ENCODE measurements at regions not wholly inside any gene's neighbourhood (a gene's known extent, or its start where the extent isn't known, plus 50 kb on each side); places are given as distances from the start of the nearest gene placed in this dataset.
"Not testable (repeated sequence)": the region's sequence is repeated elsewhere in the genome, so short reads cannot be mapped to it uniquely, and the experiment has no call there.

DNA sequence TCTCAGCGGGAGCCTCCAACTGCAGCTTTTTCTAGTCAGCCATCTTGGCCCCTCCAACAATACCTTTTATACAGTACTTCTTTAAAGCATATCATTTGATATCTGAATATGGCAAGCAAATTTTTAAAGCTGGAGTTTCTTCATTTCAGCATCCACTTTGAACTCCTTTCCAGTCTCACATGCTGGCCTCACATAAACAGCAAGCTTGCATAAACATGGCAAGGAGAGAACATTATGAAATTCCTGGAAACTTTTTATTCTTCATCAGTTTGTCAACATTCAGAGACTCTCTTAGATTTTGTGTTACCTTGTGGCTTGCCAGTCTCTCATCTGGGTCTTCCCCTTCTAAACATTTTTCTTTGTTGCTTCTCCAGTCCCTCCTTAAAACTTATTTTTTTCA, 745.3 kb downstream of the NR2F1-AS1 start:
- H2AFZ ChIP-seq (ENCODE audit: low read depth, low read length), result no peak overlapping the region
- no peaks in the 10 kb centered on the region for H3K79me2 ChIP-seq (ENCODE audit: control insufficient read depth, insufficient read depth, low read length)
- no peak overlapping the region for H3K4me2 ChIP-seq (ENCODE audit: insufficient read depth, low read length)
- TF ChIP-seq POLR2AphosphoS5 (IDR thresholded peaks at IDR 0.05; ENCODE audit: insufficient read depth, low read depth, low read length) (no peak), MYC (IDR thresholded peaks at IDR 0.05; ENCODE audit: low read depth, low read length) (no peak), GATA2 (IDR thresholded peaks at IDR 0.05; ENCODE audit: insufficient read depth, insufficient read length, low read depth, low read length) (no peak), FOS (IDR thresholded peaks at IDR 0.05; ENCODE audit: borderline replicate concordance, insufficient read depth, low read length) (no peak), POLR2A (IDR thresholded peaks at IDR 0.05; ENCODE audit: low read depth, low read length) (no peak), EZH2 (IDR thresholded peaks at IDR 0.05; ENCODE audit: borderline replicate concordance, low read depth, low read length, severe bottlenecking) (no peak), JUN (IDR thresholded peaks at IDR 0.05; ENCODE audit: borderline replicate concordance, insufficient read depth, insufficient read length, low read depth) (no peak)
- TF ChIP-seq, protein P1, sequence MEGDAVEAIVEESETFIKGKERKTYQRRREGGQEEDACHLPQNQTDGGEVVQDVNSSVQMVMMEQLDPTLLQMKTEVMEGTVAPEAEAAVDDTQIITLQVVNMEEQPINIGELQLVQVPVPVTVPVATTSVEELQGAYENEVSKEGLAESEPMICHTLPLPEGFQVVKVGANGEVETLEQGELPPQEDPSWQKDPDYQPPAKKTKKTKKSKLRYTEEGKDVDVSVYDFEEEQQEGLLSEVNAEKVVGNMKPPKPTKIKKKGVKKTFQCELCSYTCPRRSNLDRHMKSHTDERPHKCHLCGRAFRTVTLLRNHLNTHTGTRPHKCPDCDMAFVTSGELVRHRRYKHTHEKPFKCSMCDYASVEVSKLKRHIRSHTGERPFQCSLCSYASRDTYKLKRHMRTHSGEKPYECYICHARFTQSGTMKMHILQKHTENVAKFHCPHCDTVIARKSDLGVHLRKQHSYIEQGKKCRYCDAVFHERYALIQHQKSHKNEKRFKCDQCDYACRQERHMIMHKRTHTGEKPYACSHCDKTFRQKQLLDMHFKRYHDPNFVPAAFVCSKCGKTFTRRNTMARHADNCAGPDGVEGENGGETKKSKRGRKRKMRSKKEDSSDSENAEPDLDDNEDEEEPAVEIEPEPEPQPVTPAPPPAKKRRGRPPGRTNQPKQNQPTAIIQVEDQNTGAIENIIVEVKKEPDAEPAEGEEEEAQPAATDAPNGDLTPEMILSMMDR (IDR thresholded peaks at IDR 0.05; ENCODE audit: extremely low read depth in 1 of 2, insufficient read depth in 1 of 2, low read depth in 1 of 2, low read length in 2 of 2), result no peak
- CTCF ChIA-PET, result interaction anchor here (1.1 kb wide), 1 partner anchor 7 kb away, joined by 3 read pairs; no protein-coding TSS in a partner anchor
- FAIRE-seq, result no peak
- H3K9me1 ChIP-seq (replicated peaks; ENCODE audit: control insufficient read depth, extremely low read depth, insufficient read depth, low read length), result no peaks in the 10 kb centered on the region
- no peak overlapping the region for H3K9ac ChIP-seq (replicated peaks; ENCODE audit: extremely low read depth, insufficient read depth, low read length)
- H3K27ac ChIP-seq (ENCODE audit: insufficient read depth, low read depth, low read length), result no peak overlapping the region
- dilution Hi-C loops (cut with MboI; ENCODE audit: extremely low pct_ligation_motif_present, low sequenced_read_pairs), result no loop called here
- H3K9me3 ChIP-seq (replicated peaks; ENCODE audit: control insufficient read depth, insufficient read depth, low read length), result no peaks in the 10 kb centered on the region
- intact Hi-C loops (cut with micrococcal nuclease), result no loop called here
- BruUV-seq (replicated peaks), result no TSS peak
- no peaks in the 10 kb centered on the region for H4K20me1 ChIP-seq (replicated peaks; ENCODE audit: control insufficient read depth, extremely low read depth, insufficient read depth, low read length)
- H3K36me3 ChIP-seq (ENCODE audit: control insufficient read depth in 2 of 2, extremely low read depth in 1 of 2, insufficient read depth in 2 of 2, low read length in 2 of 2), result no peaks in the 10 kb centered on the region
- POLR2A ChIA-PET, result no interaction called here
- H3K4me3 ChIP-seq (replicated peaks in 1 of 3; ENCODE audit: insufficient read depth in 1 of 3, low read depth in 1 of 3, low read length in 3 of 3), result no peak overlapping the region
- DNase-seq (ENCODE audit: low read depth, low spot score), result no peak
- H3K27me3 ChIP-seq (ENCODE audit: control insufficient read depth in 2 of 2, insufficient read depth in 2 of 2, low read length in 2 of 2), result peaks cover 0 to 1% of the 10 kb centered on the region in 2 experiments
- H3K4me1 ChIP-seq (ENCODE audit: control insufficient read depth, extremely low read depth, insufficient read depth, low read length), result no peaks in the 10 kb centered on the region

DNA sequence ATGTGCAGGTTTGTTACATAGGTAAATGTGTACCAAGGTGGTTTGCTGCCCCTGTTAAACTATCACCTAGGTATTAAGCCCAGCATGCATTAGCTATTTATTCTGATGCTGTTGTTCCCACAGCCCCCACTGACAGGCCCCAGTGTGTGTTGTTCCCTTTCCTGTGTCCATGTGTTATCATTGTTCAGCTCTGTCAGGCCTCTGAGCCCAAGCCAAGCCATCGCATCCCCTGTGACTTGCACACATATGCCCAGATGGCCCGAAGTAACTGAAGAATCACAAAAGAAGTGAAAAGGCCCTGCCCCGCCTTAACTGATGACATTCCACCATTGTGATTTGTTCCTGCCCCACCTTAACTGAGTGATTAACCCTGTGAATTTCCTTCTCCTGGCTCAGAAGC, 757.5 kb downstream of the NR2F1-AS1 start:
- CTCF ChIA-PET; H3K4me1 ChIP-seq (ENCODE audit: control insufficient read depth, extremely low read depth, insufficient read depth, low read length); H3K36me3 ChIP-seq (ENCODE audit: control insufficient read depth in 2 of 2, extremely low read depth in 1 of 2, insufficient read depth in 2 of 2, low read length in 2 of 2); H3K9me1 ChIP-seq (replicated peaks; ENCODE audit: control insufficient read depth, extremely low read depth, insufficient read depth, low read length); H3K9ac ChIP-seq (replicated peaks; ENCODE audit: extremely low read depth, insufficient read depth, low read length); FAIRE-seq; H3K27me3 ChIP-seq (ENCODE audit: control insufficient read depth in 2 of 2, insufficient read depth in 2 of 2, low read length in 2 of 2); H4K20me1 ChIP-seq (replicated peaks; ENCODE audit: control insufficient read depth, extremely low read depth, insufficient read depth, low read length); POLR2A ChIA-PET; H3K9me3 ChIP-seq (replicated peaks; ENCODE audit: control insufficient read depth, insufficient read depth, low read length); H3K4me2 ChIP-seq (ENCODE audit: insufficient read depth, low read length); DNase-seq (ENCODE audit: low read depth, low spot score); H3K4me3 ChIP-seq (replicated peaks in 1 of 3; ENCODE audit: insufficient read depth in 1 of 3, low read depth in 1 of 3, low read length in 3 of 3); H3K27ac ChIP-seq (ENCODE audit: insufficient read depth, low read depth, low read length); H3K79me2 ChIP-seq (ENCODE audit: control insufficient read depth, insufficient read depth, low read length); dilution Hi-C loops (cut with MboI; ENCODE audit: extremely low pct_ligation_motif_present, low sequenced_read_pairs); intact Hi-C loops (cut with micrococcal nuclease); BruUV-seq (replicated peaks); H2AFZ ChIP-seq (ENCODE audit: low read depth, low read length): not testable (repeated sequence)

Measured in endothelial cell of umbilical vein (primary cell).